HepG2 (cell line): ENCODE measurements at regions not wholly inside any gene's neighbourhood (a gene's known extent, or its start where the extent isn't known, plus 50 kb on each side); places are given as distances from the start of the nearest gene placed in this dataset.

Experiments used
- BCL3 ChIP-seq: sonication (generic); formaldehyde crosslinking; IDR thresholded peaks from 2 replicates; pipeline ENCODE4 v1.5.1; 2020; ENCODE audit warnings: mild to moderate bottlenecking, missing genetic modification reagents, moderate library complexity
- CSRNP2 ChIP-seq: sonication (generic); formaldehyde crosslinking; conservative IDR thresholded peaks from 2 replicates; pipeline ENCODE4 v1.8.0; 2022; ENCODE audit warnings: low read depth, missing genetic modification reagents
- E2F5 ChIP-seq: sonication (generic); formaldehyde crosslinking; conservative IDR thresholded peaks from 2 replicates; pipeline ENCODE4 v1.4.0; 2020; ENCODE audit warnings: missing genetic modification reagents
- FOXM1 ChIP-seq: sonication (generic); formaldehyde crosslinking; IDR thresholded peaks from 2 replicates; pipeline ENCODE4 v1.5.0; 2020; ENCODE audit warnings: missing genetic modification reagents
- MAF1 ChIP-seq: sonication (generic); formaldehyde crosslinking; IDR thresholded peaks from 2 replicates; pipeline ENCODE4 v1.5.0; 2020; ENCODE audit warnings: missing genetic modification reagents, borderline replicate concordance
- NFIC ChIP-seq: IDR thresholded peaks from 2 replicates; pipeline ENCODE4 v1.6.1; 2012; ENCODE audit warnings: mild to moderate bottlenecking, low read length, inconsistent platforms
- RCOR2 ChIP-seq: IDR thresholded peaks from 2 replicates; pipeline ENCODE4 v1.6.1; 2016; ENCODE audit warnings: missing biosample characterization, missing genetic modification reagents
- RNF2 ChIP-seq: fragments of 450-650 bp; conservative IDR thresholded peaks from 2 replicates; pipeline ENCODE4 v1.6.1; 2016; ENCODE audit warnings: low read depth
- SCMH1 ChIP-seq: sonication (generic); formaldehyde crosslinking; IDR thresholded peaks from 2 replicates; pipeline ENCODE4 v1.9.0; 2021; ENCODE audit warnings: missing genetic modification reagents, mild to moderate bottlenecking, borderline replicate concordance
- STAT5B ChIP-seq: sonication (generic); formaldehyde crosslinking; IDR thresholded peaks from 2 replicates; pipeline ENCODE4 v1.4.0; 2020; ENCODE audit warnings: missing genetic modification reagents
- STAT6 ChIP-seq: sonication (generic); formaldehyde crosslinking; IDR thresholded peaks from 2 replicates; pipeline ENCODE4 v1.4.0; 2020; ENCODE audit warnings: missing genetic modification reagents, mild to moderate bottlenecking, borderline replicate concordance
- ZBTB33 ChIP-seq: sonication (generic); formaldehyde crosslinking; IDR thresholded peaks from 2 replicates; pipeline ENCODE4 v1.4.0; 2020; ENCODE audit warnings: missing genetic modification reagents
- ZBTB44 ChIP-seq: sonication (generic); formaldehyde crosslinking; IDR thresholded peaks from 2 replicates; pipeline ENCODE4 v1.4.0; 2020; ENCODE audit warnings: missing genetic modification reagents
- ZNF362 ChIP-seq: sonication (generic); formaldehyde crosslinking; IDR thresholded peaks from 2 replicates; pipeline ENCODE4 v1.4.0; 2020; ENCODE audit warnings: missing genetic modification reagents, mild to moderate bottlenecking, borderline replicate concordance
- ZNF75D ChIP-seq: sonication (generic); formaldehyde crosslinking; IDR thresholded peaks from 2 replicates; pipeline ENCODE4 v1.8.1; 2023; ENCODE audit warnings: missing genetic modification reagents, mild to moderate bottlenecking, borderline replicate concordance

GRCh38 chr20:50337521-50338466, 147.2 kb downstream of the CEBPB start (continued):
- TF ChIP-seq CSRNP2 (CRISPR knock-in tag): no peak
- TF ChIP-seq ZBTB44 (CRISPR knock-in tag): no peak
- no peak for TF ChIP-seq RNF2
- TF ChIP-seq MAF1 (CRISPR knock-in tag): no peak
- TF ChIP-seq E2F5: no peak
- no peak for TF ChIP-seq ZBTB33 (CRISPR knock-in tag)
- no peak for TF ChIP-seq RCOR2
- no peak for TF ChIP-seq FOXM1
- TF ChIP-seq STAT6: no peak
- TF ChIP-seq BCL3 (CRISPR knock-in tag): no peak
- no peak for TF ChIP-seq STAT5B (CRISPR knock-in tag)
- no peak for TF ChIP-seq ZNF75D (CRISPR knock-in tag)
- no peak for TF ChIP-seq SCMH1 (CRISPR knock-in tag)
- TF ChIP-seq ZNF362 (CRISPR knock-in tag): no peak
- TF ChIP-seq NFIC: no peak
